Endothelial cell of umbilical vein (primary cell): ENCODE measurements at regions not wholly inside any gene's neighbourhood (a gene's known extent, or its start where the extent isn't known, plus 50 kb on each side); places are given as distances from the start of the nearest gene placed in this dataset.

Source experiments
- EZH2 ChIP-seq: IDR thresholded peaks from 2 replicates; pipeline ENCODE4 v1.6.1; 2012; ENCODE audit warnings: borderline replicate concordance, low read depth, mild to moderate bottlenecking, moderate library complexity, low read length, inconsistent platforms; ENCODE audit not compliant: severe bottlenecking
- POLR2A ChIP-seq: IDR thresholded peaks from 2 replicates; pipeline ENCODE4 v1.6.1; 2012; ENCODE audit warnings: low read depth, mild to moderate bottlenecking, control low read depth, low read length
- TF ChIP-seq, protein P1 (sequence below), 2 donors: IDR thresholded peaks; 1 replicate in 1 of 2; 2 replicates in 1 of 2; pipeline ENCODE4 v1.5.1; 2011; ENCODE audit warnings: low read length in 2 of 2, mild to moderate bottlenecking in 2 of 2, moderate library complexity in 2 of 2, control low read depth in 1 of 2, inconsistent platforms in 1 of 2, low read depth in 1 of 2; ENCODE audit not compliant: insufficient read depth in 1 of 2; ENCODE audit errors: extremely low read depth in 1 of 2

DNA sequence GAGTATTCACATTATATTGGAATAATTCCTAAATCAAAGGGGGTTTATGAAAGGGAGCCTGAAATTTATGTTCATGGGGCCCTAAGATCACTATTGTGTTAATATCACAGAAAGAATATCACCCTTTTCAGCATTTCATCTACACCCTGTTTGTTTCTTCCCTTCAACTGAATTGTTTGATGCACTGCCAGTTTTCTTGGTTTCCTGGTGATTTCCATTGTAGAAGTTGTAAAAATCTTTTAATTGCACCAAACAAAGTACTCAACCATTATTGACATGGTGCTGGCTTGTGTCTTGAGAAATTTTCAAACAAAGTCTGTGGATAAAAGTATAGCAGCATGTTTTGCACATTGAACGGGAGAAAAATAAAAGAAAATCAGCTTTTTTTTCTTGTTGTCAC lies 154.8 kb upstream of the PRKD1 start:
- TF ChIP-seq POLR2A, result no peak
- TF ChIP-seq EZH2, result no peak
- TF ChIP-seq, protein P1, sequence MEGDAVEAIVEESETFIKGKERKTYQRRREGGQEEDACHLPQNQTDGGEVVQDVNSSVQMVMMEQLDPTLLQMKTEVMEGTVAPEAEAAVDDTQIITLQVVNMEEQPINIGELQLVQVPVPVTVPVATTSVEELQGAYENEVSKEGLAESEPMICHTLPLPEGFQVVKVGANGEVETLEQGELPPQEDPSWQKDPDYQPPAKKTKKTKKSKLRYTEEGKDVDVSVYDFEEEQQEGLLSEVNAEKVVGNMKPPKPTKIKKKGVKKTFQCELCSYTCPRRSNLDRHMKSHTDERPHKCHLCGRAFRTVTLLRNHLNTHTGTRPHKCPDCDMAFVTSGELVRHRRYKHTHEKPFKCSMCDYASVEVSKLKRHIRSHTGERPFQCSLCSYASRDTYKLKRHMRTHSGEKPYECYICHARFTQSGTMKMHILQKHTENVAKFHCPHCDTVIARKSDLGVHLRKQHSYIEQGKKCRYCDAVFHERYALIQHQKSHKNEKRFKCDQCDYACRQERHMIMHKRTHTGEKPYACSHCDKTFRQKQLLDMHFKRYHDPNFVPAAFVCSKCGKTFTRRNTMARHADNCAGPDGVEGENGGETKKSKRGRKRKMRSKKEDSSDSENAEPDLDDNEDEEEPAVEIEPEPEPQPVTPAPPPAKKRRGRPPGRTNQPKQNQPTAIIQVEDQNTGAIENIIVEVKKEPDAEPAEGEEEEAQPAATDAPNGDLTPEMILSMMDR (IDR thresholded peaks at IDR 0.05; ENCODE audit: extremely low read depth in 1 of 2, insufficient read depth in 1 of 2, low read depth in 1 of 2, low read length in 2 of 2), result no peak
